Breast epithelium (tissue), 4 donors: ENCODE measurements at regions not wholly inside any gene's neighbourhood (a gene's known extent, or its start where the extent isn't known, plus 50 kb on each side); places are given as distances from the start of the nearest gene placed in this dataset.
A peak's percentile ranks its signal among the peaks of the same experiment; 100 is the strongest.

Source experiments
- DNase-seq, 2 donors: peaks; one replicate each; pipeline ENCODE4 v3.0.0-alpha.2; 2019; ENCODE audit warnings: low spot score in 2 of 2
- H3K27ac ChIP-seq, 2 donors: fragments of 200-600 bp; sonication (generic) in 1 of 2; one replicate each; pipeline ENCODE4 v1.5.1; 2016 to 2019; ENCODE audit warnings: mild to moderate bottlenecking in 1 of 2
- H3K27me3 ChIP-seq, 2 donors: fragments of 200-600 bp; sonication (generic) in 1 of 2; one replicate each; pipeline versions ENCODE4 v1.5.1 to v1.6.0; 2017 to 2019; ENCODE audit warnings: control low read depth in 1 of 2, mild to moderate bottlenecking in 1 of 2
- H3K36me3 ChIP-seq: fragments of 200-600 bp; one replicate; pipeline ENCODE4 v1.5.1; 2019
- H3K4me1 ChIP-seq, 2 donors: fragments of 200-600 bp; sonication (generic); one replicate each; pipeline ENCODE4 v1.5.1; 2016 to 2019; ENCODE audit warnings: control low read depth in 1 of 2
- H3K4me3 ChIP-seq, 3 donors: fragments of 200-600 bp; sonication (generic); 1 replicate in 2 of 3; 2 replicates in 1 of 3; pipeline ENCODE4 v1.5.1; 2016 to 2019; ENCODE audit warnings: mild to moderate bottlenecking in 3 of 3, moderate library complexity in 2 of 3
- H3K9me3 ChIP-seq, 2 donors: fragments of 200-600 bp; sonication (generic) in 1 of 2; one replicate each; pipeline ENCODE4 v1.5.1; 2016 to 2019; ENCODE audit warnings: control low read depth in 1 of 2
- CTCF ChIP-seq, 3 donors: fragments of 450-650 bp; IDR thresholded peaks; one replicate each; pipeline ENCODE4 v1.5.1; 2016 to 2017; ENCODE audit warnings: antibody characterized with exemption in 3 of 3, mild to moderate bottlenecking in 3 of 3, moderate library complexity in 3 of 3
- POLR2A ChIP-seq: fragments of 450-650 bp; IDR thresholded peaks from one replicate; pipeline ENCODE4 v1.6.1; 2016; ENCODE audit warnings: antibody characterized with exemption, mild to moderate bottlenecking, moderate library complexity
- POLR2AphosphoS5 ChIP-seq, 3 donors: sonication (generic); formaldehyde crosslinking; IDR thresholded peaks; one replicate each; pipeline ENCODE4 v1.6.1; 2017; ENCODE audit warnings: antibody characterized with exemption in 3 of 3
- intact Hi-C: fragments of 100-400 bp; cut with DNase I; formaldehyde crosslinking; loops from one replicate; pipeline ENCODE4 v1.15.1; 2023; ENCODE audit warnings: low total_unique reads

GRCh38 chr6:6793388-6794250 lies 205.1 kb downstream of the LY86 start:
- TF ChIP-seq CTCF (IDR thresholded peaks at IDR 0.05) (no peak), POLR2AphosphoS5 (IDR thresholded peaks at IDR 0.05) (no peak), POLR2A (no peak)
- no peak overlapping the region for H3K27ac ChIP-seq
- intact Hi-C loops: no loop called here
- H3K27me3 ChIP-seq: no peaks in the 10 kb centered on the region
- no peaks in the 10 kb centered on the region for H3K36me3 ChIP-seq
- H3K4me3 ChIP-seq: no peak overlapping the region
- H3K4me1 ChIP-seq: no peaks in the 10 kb centered on the region
- no peak for DNase-seq
- no peaks in the 10 kb centered on the region for H3K9me3 ChIP-seq

GRCh38 chr6:6795393-6795792 lies 206.9 kb downstream of the LY86 start:
- Histone ChIP-seq H3K9me3 (no peaks in the 10 kb centered on the region), H3K36me3 (no peaks in the 10 kb centered on the region), H3K4me1 (no peaks in the 10 kb centered on the region), H3K27me3 (no peaks in the 10 kb centered on the region), H3K4me3 (no peak overlapping the region), H3K27ac (no peak overlapping the region)
- TF ChIP-seq CTCF (IDR thresholded peaks at IDR 0.05) (no peak), POLR2AphosphoS5 (IDR thresholded peaks at IDR 0.05) (no peak), POLR2A (no peak)
- no peak for DNase-seq
- intact Hi-C loops: no loop called here

- no peaks in the 10 kb centered on the region for H3K9me3 ChIP-seq
- H3K36me3 ChIP-seq: no peaks in the 10 kb centered on the region
- no peak for TF ChIP-seq CTCF (IDR thresholded peaks at IDR 0.05)
- no peak for TF ChIP-seq POLR2AphosphoS5 (IDR thresholded peaks at IDR 0.05)
- no peak for TF ChIP-seq POLR2A
- no peak for DNase-seq
- H3K27ac ChIP-seq: no peak overlapping the region
- no peak overlapping the region for H3K4me3 ChIP-seq
- no peaks in the 10 kb centered on the region for H3K4me1 ChIP-seq
- no peaks in the 10 kb centered on the region for H3K27me3 ChIP-seq
- intact Hi-C loops: no loop called here
Measured at GRCh38 chr6:6796818-6797217, 208.3 kb downstream of the LY86 start.

- DNase-seq: no peak
- Histone ChIP-seq H3K27me3 (no peaks in the 10 kb centered on the region), H3K4me3 (no peak overlapping the region), H3K27ac (no peak overlapping the region), H3K36me3 (no peaks in the 10 kb centered on the region), H3K9me3 (no peaks in the 10 kb centered on the region), H3K4me1 (no peaks in the 10 kb centered on the region)
- no peak for TF ChIP-seq POLR2AphosphoS5 (IDR thresholded peaks at IDR 0.05)
- no peak for TF ChIP-seq POLR2A
- no peak for TF ChIP-seq CTCF (IDR thresholded peaks at IDR 0.05)
- intact Hi-C loops: no loop called here
Measured at GRCh38 chr6:6798448-6798860, 209.9 kb downstream of the LY86 start.

GRCh38 chr6:6801005-6801335 lies 212.4 kb downstream of the LY86 start:
- Histone ChIP-seq H3K27ac (no peak overlapping the region), H3K27me3 (no peaks in the 10 kb centered on the region), H3K36me3 (no peaks in the 10 kb centered on the region), H3K4me3 (no peak overlapping the region), H3K9me3 (no peaks in the 10 kb centered on the region), H3K4me1 (no peaks in the 10 kb centered on the region)
- peak in 1 of 2 donors; percentile 15 for DNase-seq
- TF ChIP-seq POLR2AphosphoS5 (IDR thresholded peaks at IDR 0.05) (no peak), POLR2A (no peak), CTCF (IDR thresholded peaks at IDR 0.05) (no peak)
- intact Hi-C loops: no loop called here
